ENCODE measurements at regions not wholly inside any gene's neighbourhood (a gene's known extent, or its start where the extent isn't known, plus 50 kb on each side); places are given as distances from the start of the nearest gene placed in this dataset.

DNA sequence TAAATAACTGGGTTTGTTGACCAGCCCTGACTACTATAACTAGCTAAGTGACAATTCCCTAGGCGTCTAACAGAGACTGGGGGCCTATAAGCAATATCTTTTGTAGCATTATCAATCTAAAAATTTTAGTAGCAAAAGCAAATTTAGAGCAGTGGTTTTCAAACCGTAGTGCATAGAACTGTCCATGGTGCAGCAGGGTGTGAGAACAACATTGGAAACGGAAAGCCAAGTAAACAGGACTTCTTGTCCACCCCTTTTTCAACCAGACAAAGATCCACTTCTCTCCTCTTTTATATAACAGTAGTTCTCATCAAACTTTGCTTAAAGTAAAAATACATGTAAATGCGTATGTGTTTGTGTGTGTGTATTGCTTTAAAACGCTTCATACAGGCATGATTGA, 1099.1 kb upstream of the ATXN8OS start:
- TF ChIP-seq, protein P1, sequence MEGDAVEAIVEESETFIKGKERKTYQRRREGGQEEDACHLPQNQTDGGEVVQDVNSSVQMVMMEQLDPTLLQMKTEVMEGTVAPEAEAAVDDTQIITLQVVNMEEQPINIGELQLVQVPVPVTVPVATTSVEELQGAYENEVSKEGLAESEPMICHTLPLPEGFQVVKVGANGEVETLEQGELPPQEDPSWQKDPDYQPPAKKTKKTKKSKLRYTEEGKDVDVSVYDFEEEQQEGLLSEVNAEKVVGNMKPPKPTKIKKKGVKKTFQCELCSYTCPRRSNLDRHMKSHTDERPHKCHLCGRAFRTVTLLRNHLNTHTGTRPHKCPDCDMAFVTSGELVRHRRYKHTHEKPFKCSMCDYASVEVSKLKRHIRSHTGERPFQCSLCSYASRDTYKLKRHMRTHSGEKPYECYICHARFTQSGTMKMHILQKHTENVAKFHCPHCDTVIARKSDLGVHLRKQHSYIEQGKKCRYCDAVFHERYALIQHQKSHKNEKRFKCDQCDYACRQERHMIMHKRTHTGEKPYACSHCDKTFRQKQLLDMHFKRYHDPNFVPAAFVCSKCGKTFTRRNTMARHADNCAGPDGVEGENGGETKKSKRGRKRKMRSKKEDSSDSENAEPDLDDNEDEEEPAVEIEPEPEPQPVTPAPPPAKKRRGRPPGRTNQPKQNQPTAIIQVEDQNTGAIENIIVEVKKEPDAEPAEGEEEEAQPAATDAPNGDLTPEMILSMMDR (IDR thresholded peaks at IDR 0.05; ENCODE audit: borderline replicate concordance): no peak
- Histone ChIP-seq H3K27ac (replicated peaks) (no peak overlapping the region), H3K4me3 (no peak overlapping the region), H3K36me3 (no peaks in the 10 kb centered on the region), H3K27me3 (ENCODE audit: low read depth) (no peaks in the 10 kb centered on the region), H3K4me1 (no peaks in the 10 kb centered on the region), H3K9me3 (replicated peaks) (peaks cover 2% of the 10 kb centered on the region)
- intact Hi-C loops (cut with micrococcal nuclease): no loop called here
- DNase-seq: no peak

GRCh38 chr13:68998056-68998455, 1109.6 kb upstream of the ATXN8OS start:
- no peak for DNase-seq
- Histone ChIP-seq H3K4me3 (no peak overlapping the region), H3K27ac (replicated peaks) (no peak overlapping the region), H3K36me3 (no peaks in the 10 kb centered on the region), H3K27me3 (ENCODE audit: low read depth) (no peaks in the 10 kb centered on the region), H3K4me1 (no peaks in the 10 kb centered on the region), H3K9me3 (replicated peaks) (peaks cover 40% of the 10 kb centered on the region)
- intact Hi-C loops (cut with micrococcal nuclease): no loop called here
- TF ChIP-seq, protein P1 (IDR thresholded peaks at IDR 0.05; ENCODE audit: borderline replicate concordance): no peak

DNA sequence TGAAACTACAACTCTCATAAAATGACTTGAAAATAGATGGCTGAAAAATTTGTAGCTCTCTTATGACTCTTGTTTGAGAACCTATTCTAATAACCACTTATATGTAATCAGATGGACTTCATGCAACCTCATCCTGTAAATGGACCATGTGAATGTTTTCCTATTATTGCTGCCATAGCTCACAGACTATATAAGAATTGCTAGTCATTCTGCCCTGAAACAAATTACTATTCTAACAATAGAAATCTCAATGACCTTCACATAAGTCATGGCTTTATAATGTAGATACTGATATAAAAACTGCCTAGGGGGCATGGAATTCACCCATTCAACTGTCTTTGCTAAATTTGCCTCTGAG, 1111.0 kb upstream of the ATXN8OS start:
- TF ChIP-seq, protein P1 (IDR thresholded peaks at IDR 0.05; ENCODE audit: borderline replicate concordance): no peak
- Histone ChIP-seq H3K4me1 (no peaks in the 10 kb centered on the region), H3K36me3 (no peaks in the 10 kb centered on the region), H3K4me3 (no peak overlapping the region), H3K27ac (replicated peaks) (no peak overlapping the region), H3K9me3 (replicated peaks) (peaks cover 26% of the 10 kb centered on the region), H3K27me3 (ENCODE audit: low read depth) (no peaks in the 10 kb centered on the region)
- intact Hi-C loops (cut with micrococcal nuclease): no loop called here
- DNase-seq: no peak

- H3K27ac ChIP-seq (replicated peaks): no peak overlapping the region
- DNase-seq: no peak
- H3K9me3 ChIP-seq (replicated peaks): peaks cover 20% of the 10 kb centered on the region
- no peaks in the 10 kb centered on the region for H3K36me3 ChIP-seq
- intact Hi-C loops (cut with micrococcal nuclease): no loop called here
- no peak overlapping the region for H3K4me3 ChIP-seq
- no peaks in the 10 kb centered on the region for H3K27me3 ChIP-seq (ENCODE audit: low read depth)
- H3K4me1 ChIP-seq: no peaks in the 10 kb centered on the region
- TF ChIP-seq, protein P1 (IDR thresholded peaks at IDR 0.05; ENCODE audit: borderline replicate concordance): no peak
These were observed 1111.5 kb upstream of the ATXN8OS start for GRCh38 chr13:68995972-68996667.

DNA sequence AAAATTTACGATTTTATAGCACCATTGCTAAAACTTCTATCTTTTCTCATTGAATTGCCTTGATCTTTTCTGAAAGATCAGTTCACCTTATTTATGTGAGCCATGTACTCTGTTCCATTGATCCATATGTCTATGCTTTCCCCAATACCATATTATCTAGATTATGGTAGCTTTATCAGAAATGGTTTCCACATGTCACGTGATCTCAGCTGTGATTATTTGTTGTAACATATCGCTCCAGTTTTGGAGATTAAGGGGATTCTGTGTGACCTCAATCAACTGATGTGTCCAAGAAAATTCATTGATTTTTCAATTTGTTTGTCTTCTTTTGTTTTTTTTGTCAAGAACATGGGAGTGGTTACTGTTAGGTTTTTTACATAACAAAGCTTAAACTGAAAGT, 1114.5 kb upstream of the ATXN8OS start:
- H3K9me3 ChIP-seq (replicated peaks): peaks cover 2% of the 10 kb centered on the region
- H3K27me3 ChIP-seq (ENCODE audit: low read depth): no peaks in the 10 kb centered on the region
- H3K4me3 ChIP-seq: no peak overlapping the region
- no peak overlapping the region for H3K27ac ChIP-seq (replicated peaks)
- TF ChIP-seq, protein P1 (IDR thresholded peaks at IDR 0.05; ENCODE audit: borderline replicate concordance): no peak
- no peaks in the 10 kb centered on the region for H3K36me3 ChIP-seq
- H3K4me1 ChIP-seq: no peaks in the 10 kb centered on the region
- intact Hi-C loops (cut with micrococcal nuclease): no loop called here
- no peak for DNase-seq
